Fibroblast of skin of abdomen (primary cell): ENCODE measurements at regions not wholly inside any gene's neighbourhood (a gene's known extent, or its start where the extent isn't known, plus 50 kb on each side); places are given as distances from the start of the nearest gene placed in this dataset.

Experiments
- DNase-seq: peaks from one replicate; pipeline ENCODE4 v3.0.0-alpha.2; 2013

DNA sequence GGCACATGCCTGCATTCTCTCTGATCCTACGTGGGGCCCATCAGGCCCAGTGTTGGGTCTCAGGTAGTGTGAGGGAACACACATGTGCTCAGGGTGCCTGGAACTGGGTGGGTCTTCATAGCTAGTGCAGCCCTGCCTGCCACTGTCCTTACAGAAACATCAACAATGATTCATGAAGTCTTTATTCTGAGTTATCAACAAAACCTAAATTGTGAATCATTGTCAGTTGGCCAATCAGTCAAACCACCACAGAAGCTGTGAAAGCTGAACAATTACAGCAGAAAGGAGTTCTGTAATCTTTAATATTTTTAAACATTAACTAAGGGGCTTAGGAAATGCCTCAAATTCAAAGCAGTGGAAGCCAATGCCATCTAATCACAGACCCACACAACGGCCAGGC lies 82.8 kb upstream of the ZNF521 start:
- no peak for DNase-seq

DNA sequence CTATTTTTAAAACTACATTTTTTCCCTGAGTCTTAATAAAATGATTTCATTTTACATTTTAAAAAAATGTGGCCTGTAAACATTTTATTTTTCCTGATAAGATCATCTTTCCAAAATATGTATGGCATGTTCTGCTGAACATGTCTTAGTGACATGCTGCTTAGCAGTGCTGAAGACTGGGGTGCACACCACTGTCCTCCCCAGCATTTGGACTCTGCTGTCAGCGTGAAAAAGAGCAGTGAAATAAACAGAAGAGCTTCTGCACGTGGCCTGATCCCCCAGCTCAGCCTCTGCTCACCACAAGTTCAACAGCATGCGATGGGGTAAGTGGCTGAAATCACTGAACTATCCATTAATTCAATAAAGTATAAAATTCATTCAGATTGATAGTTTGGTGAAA lies 81.6 kb upstream of the ZNF521 start:
- DNase-seq, result no peak

DNA sequence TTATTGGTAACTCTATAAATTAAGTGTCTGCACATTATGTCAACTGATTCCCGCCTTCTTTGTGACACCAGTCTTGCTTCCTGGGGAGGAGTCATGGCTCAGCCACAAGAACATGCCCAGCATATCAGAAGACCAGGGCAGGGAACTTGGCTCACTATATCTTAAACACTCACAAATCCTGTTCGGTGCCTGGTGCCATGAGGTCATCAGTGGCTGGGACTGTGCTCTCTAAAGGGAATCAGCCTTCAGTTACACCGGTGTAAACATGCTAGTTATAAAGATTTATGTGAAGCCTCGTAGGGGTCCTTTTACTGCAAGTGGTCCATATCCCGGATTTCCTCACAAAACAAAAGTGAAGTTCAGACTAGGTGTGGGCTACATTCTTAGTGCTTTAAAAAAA lies 73.1 kb upstream of the ZNF521 start:
- DNase-seq, result no peak

DNA sequence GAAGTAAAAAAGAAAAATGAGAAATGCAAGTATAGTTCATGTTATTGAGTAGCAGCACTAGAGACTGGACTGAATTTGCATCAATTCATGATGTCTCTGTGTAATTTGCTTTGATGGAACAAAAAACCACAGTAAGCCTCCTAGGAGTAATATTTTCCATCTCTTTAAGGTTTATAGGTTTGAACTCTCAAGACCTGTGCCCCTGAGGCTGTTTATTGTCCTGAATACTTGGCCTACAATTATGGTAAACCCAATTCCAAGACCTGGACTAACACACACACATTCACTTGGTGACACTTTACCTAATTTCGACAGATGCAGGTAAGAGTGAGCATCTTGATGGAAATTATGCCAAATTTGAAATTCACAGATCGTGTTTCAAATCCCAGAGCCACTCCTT lies 71.8 kb upstream of the ZNF521 start:
- DNase-seq, result no peak

- no peak for DNase-seq
Measured at GRCh38 chr18:25423267-25423666, 71.3 kb upstream of the ZNF521 start.

DNA sequence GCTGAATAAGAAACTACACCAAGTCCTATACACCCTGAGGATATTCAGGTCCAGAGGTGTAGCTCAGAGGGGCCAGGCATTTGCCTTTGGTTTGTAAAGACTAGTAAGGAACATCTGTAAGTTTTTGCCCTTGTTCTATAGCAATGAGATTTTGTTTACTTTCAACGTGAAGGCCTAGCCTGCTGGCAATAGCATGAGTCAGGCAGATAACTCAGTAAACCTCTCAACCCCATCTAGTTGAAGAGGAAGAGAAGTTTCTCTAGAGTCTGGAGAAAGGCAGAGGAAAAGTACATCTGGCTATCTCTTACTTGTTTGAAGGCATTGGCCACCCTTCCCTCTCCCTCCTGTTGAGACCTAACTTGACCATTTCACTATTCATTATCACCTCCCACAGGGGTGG lies 70.3 kb upstream of the ZNF521 start:
- no peak for DNase-seq

DNA sequence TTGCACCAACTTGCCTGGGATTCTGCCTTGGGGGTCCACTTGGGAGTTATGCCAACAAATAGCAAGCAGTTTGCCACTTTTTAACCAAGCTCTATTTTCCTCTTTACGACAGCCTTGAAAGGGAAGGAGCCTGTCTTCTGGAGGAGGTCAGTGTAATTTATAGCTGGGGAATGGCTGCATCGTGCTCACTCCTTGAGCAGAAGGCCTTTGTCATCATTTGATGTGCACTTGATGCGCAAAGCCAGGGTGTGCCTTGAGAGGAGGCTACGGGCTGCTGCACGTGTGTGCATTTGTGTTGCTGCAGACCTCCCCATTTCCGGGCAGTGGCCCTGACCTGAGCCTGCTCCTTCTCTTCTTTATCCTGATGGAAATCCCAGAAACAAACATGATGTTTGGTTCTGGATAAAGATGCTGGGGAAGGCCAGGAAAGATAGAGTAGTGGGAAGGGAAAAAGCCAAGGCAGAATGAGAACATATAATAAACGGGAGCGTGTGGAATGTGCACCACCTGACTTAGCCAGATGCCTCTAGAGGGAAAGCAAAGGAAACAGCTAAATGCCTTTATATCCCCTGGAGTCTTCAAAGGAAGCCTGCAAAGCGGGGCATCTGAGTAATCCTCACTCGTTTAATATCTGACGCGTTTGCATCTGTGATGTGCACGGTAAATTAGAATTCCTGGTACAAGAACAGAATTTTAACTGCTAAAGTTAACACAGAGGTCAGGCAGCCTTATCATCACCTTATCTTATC lies 68.3 kb upstream of the ZNF521 start:
- DNase-seq, result peak; percentile 45

GRCh38 chr18:25416374-25416773 lies 64.4 kb upstream of the ZNF521 start:
- no peak for DNase-seq

DNA sequence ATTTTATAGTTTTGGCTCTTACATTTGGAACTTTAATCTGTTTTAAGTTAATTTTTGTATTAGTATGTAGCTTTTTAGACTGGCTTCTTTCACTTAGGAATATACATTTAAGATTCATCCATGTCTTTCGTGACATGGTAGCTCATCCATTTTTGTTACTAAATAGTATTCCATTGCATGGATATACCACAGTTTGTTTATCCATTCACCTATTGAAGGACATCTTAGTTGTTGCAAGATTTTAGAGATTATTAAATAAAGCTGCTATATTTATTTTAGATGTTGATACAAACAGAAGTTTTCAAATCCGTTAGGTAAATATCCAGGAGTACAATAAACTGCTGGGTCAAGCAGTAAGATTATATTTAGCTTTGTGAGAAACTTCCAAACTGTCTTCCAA lies 58.0 kb upstream of the ZNF521 start:
- no peak for DNase-seq

GRCh38 chr18:25408293-25408692 lies 56.3 kb upstream of the ZNF521 start:
- DNase-seq, result no peak
